ENCODE measurements at regions not wholly inside any gene's neighbourhood (a gene's known extent, or its start where the extent isn't known, plus 50 kb on each side); places are given as distances from the start of the nearest gene placed in this dataset.

- TF ChIP-seq CTCF (IDR thresholded peaks at IDR 0.05) (no peak), USF2 (IDR thresholded peaks at IDR 0.05) (no peak), HMGXB4 (CRISPR knock-in tag; IDR thresholded peaks at IDR 0.05; ENCODE audit: borderline replicate concordance) (no peak), REST (IDR thresholded peaks at IDR 0.05) (no peak), EHMT2 (IDR thresholded peaks at IDR 0.05; ENCODE audit: low read depth) (no peak), SMC3 (IDR thresholded peaks at IDR 0.05) (no peak)
Measured at GRCh38 chr4:156439576-156440200, 486.0 kb upstream of the CTSO start.

Measured in A549 (cell line).